ENCODE measurements at regions not wholly inside any gene's neighbourhood (a gene's known extent, or its start where the extent isn't known, plus 50 kb on each side); places are given as distances from the start of the nearest gene placed in this dataset.

- Mint-ChIP-seq H3K9me3 (peaks cover under 1 to 35% (median 20%) of the 10 kb centered on the region in 8 donors), H3K27ac (no peak overlapping the region), H3K4me3 (no peak overlapping the region), H3K27me3 (no peaks in the 10 kb centered on the region), H3K4me1 (peaks cover 0 to 4% (median 2%) of the 10 kb centered on the region in 4 donors), H3K36me3 (no peaks in the 10 kb centered on the region)
- no peak overlapping the region for H3K27ac ChIP-seq (ENCODE audit: low read depth, low read length)
- no peak overlapping the region for H3K4me3 ChIP-seq (ENCODE audit: low read length in 2 of 2)
- ChIA-PET POLR2A (ENCODE audit: partially characterized antibody) (no interaction called here), CTCF (ENCODE audit: partially characterized antibody) (no interaction called here)
- H3K9me3 ChIP-seq (ENCODE audit: control insufficient read depth in 1 of 2, low read length in 2 of 2) = peaks cover 0 to 14% of the 10 kb centered on the region in 2 donors
- no peaks in the 10 kb centered on the region for H3K27me3 ChIP-seq (ENCODE audit: insufficient read depth, low read length)
- DNase-seq = no peak
- H3K4me1 ChIP-seq (ENCODE audit: insufficient read depth, low read length) = no peaks in the 10 kb centered on the region
- H3K36me3 ChIP-seq (ENCODE audit: insufficient read depth, low read length) = no peaks in the 10 kb centered on the region
- intact Hi-C loops (cut with micrococcal nuclease) = no loop called here
These were observed 130.1 kb upstream of the ZNF91 start for GRCh38 chr19:23525276-23525852.

GRCh38 chr19:23523863-23524262 is 128.6 kb upstream of the ZNF91 start:
- Mint-ChIP-seq H3K9me3 (peaks cover 0 to 29% (median 17%) of the 10 kb centered on the region in 8 donors), H3K27me3 (peaks cover 0 to 2% of the 10 kb centered on the region in 2 donors), H3K4me1 (peaks cover 0 to 4% (median 2%) of the 10 kb centered on the region in 4 donors), H3K36me3 (no peaks in the 10 kb centered on the region), H3K4me3 (no peak overlapping the region), H3K27ac (no peak overlapping the region)
- Histone ChIP-seq H3K27ac (ENCODE audit: low read depth, low read length) (no peak overlapping the region), H3K4me3 (ENCODE audit: low read length in 2 of 2) (no peak overlapping the region), H3K9me3 (ENCODE audit: control insufficient read depth in 1 of 2, low read length in 2 of 2) (peaks cover 0 to 11% of the 10 kb centered on the region in 2 donors), H3K4me1 (ENCODE audit: insufficient read depth, low read length) (no peaks in the 10 kb centered on the region), H3K36me3 (ENCODE audit: insufficient read depth, low read length) (no peaks in the 10 kb centered on the region), H3K27me3 (ENCODE audit: insufficient read depth, low read length) (no peaks in the 10 kb centered on the region)
- intact Hi-C loops (cut with micrococcal nuclease) = no loop called here
- ChIA-PET POLR2A (ENCODE audit: partially characterized antibody) (no interaction called here), CTCF (ENCODE audit: partially characterized antibody) (no interaction called here)
- no peak for DNase-seq

GRCh38 chr19:23522431-23522830 is 127.2 kb upstream of the ZNF91 start:
- no peaks in the 10 kb centered on the region for H3K4me1 ChIP-seq (ENCODE audit: insufficient read depth, low read length)
- Mint-ChIP-seq H3K4me3 (no peak overlapping the region), H3K9me3 (peaks cover 0 to 19% (median 10%) of the 10 kb centered on the region in 8 donors), H3K27me3 (peaks cover 0 to 5% of the 10 kb centered on the region in 2 donors), H3K36me3 (no peaks in the 10 kb centered on the region), H3K4me1 (peaks cover 0 to under 1% (median 0%) of the 10 kb centered on the region in 4 donors), H3K27ac (no peak overlapping the region)
- ChIA-PET CTCF (ENCODE audit: partially characterized antibody) (no interaction called here), POLR2A (ENCODE audit: partially characterized antibody) (no interaction called here)
- no peak for DNase-seq
- intact Hi-C loops (cut with micrococcal nuclease) = no loop called here
- H3K27ac ChIP-seq (ENCODE audit: low read depth, low read length) = no peak overlapping the region
- H3K27me3 ChIP-seq (ENCODE audit: insufficient read depth, low read length) = no peaks in the 10 kb centered on the region
- no peaks in the 10 kb centered on the region for H3K36me3 ChIP-seq (ENCODE audit: insufficient read depth, low read length)
- peaks cover 0 to 2% of the 10 kb centered on the region in 2 donors for H3K9me3 ChIP-seq (ENCODE audit: control insufficient read depth in 1 of 2, low read length in 2 of 2)
- H3K4me3 ChIP-seq (ENCODE audit: low read length in 2 of 2) = no peak overlapping the region

- peaks cover 0 to 16% (median 5%) of the 10 kb centered on the region in 8 donors for H3K9me3 Mint-ChIP-seq
- no peak for DNase-seq
- peaks cover 0 to 5% of the 10 kb centered on the region in 2 donors for H3K27me3 Mint-ChIP-seq
- no peaks in the 10 kb centered on the region for H3K4me1 Mint-ChIP-seq
- POLR2A ChIA-PET (ENCODE audit: partially characterized antibody) = no interaction called here
- Histone ChIP-seq H3K27me3 (ENCODE audit: insufficient read depth, low read length) (no peaks in the 10 kb centered on the region), H3K27ac (ENCODE audit: low read depth, low read length) (no peak overlapping the region), H3K36me3 (ENCODE audit: insufficient read depth, low read length) (no peaks in the 10 kb centered on the region), H3K9me3 (ENCODE audit: control insufficient read depth in 1 of 2, low read length in 2 of 2) (no peaks in the 10 kb centered on the region), H3K4me1 (ENCODE audit: insufficient read depth, low read length) (no peaks in the 10 kb centered on the region), H3K4me3 (ENCODE audit: low read length in 2 of 2) (no peak overlapping the region)
- CTCF ChIA-PET (ENCODE audit: partially characterized antibody) = no interaction called here
- intact Hi-C loops (cut with micrococcal nuclease) = no loop called here
- no peak overlapping the region for H3K4me3 Mint-ChIP-seq
- H3K36me3 Mint-ChIP-seq = no peaks in the 10 kb centered on the region
- H3K27ac Mint-ChIP-seq = no peak overlapping the region
These were observed 126.2 kb upstream of the ZNF91 start for GRCh38 chr19:23521471-23521870.

GRCh38 chr19:23520441-23520840 is 125.2 kb upstream of the ZNF91 start:
- no peak for DNase-seq
- H3K36me3 ChIP-seq (ENCODE audit: insufficient read depth, low read length) = no peaks in the 10 kb centered on the region
- no peaks in the 10 kb centered on the region for H3K27me3 ChIP-seq (ENCODE audit: insufficient read depth, low read length)
- Mint-ChIP-seq H3K27ac (no peak overlapping the region), H3K36me3 (no peaks in the 10 kb centered on the region), H3K4me3 (peak overlapping the region in 1 of 8 donors; percentile 28), H3K27me3 (peaks cover 0 to 5% of the 10 kb centered on the region in 2 donors), H3K9me3 (peaks cover 0 to 12% (median 2%) of the 10 kb centered on the region in 8 donors), H3K4me1 (no peaks in the 10 kb centered on the region)
- CTCF ChIA-PET (ENCODE audit: partially characterized antibody) = no interaction called here
- no peaks in the 10 kb centered on the region for H3K4me1 ChIP-seq (ENCODE audit: insufficient read depth, low read length)
- H3K27ac ChIP-seq (ENCODE audit: low read depth, low read length) = no peak overlapping the region
- POLR2A ChIA-PET (ENCODE audit: partially characterized antibody) = no interaction called here
- H3K4me3 ChIP-seq (ENCODE audit: low read length in 2 of 2) = no peak overlapping the region
- intact Hi-C loops (cut with micrococcal nuclease) = no loop called here
- H3K9me3 ChIP-seq (ENCODE audit: control insufficient read depth in 1 of 2, low read length in 2 of 2) = no peaks in the 10 kb centered on the region

GRCh38 chr19:23519031-23519430 is 123.8 kb upstream of the ZNF91 start:
- H3K36me3 ChIP-seq (ENCODE audit: insufficient read depth, low read length) = no peaks in the 10 kb centered on the region
- Mint-ChIP-seq H3K4me1 (no peaks in the 10 kb centered on the region), H3K27ac (no peak overlapping the region), H3K36me3 (no peaks in the 10 kb centered on the region), H3K9me3 (peaks cover 0 to 12% (median 2%) of the 10 kb centered on the region in 8 donors), H3K4me3 (no peak overlapping the region), H3K27me3 (peaks cover 0 to 5% of the 10 kb centered on the region in 2 donors)
- ChIA-PET POLR2A (ENCODE audit: partially characterized antibody) (no interaction called here), CTCF (ENCODE audit: partially characterized antibody) (no interaction called here)
- intact Hi-C loops (cut with micrococcal nuclease) = no loop called here
- no peak overlapping the region for H3K27ac ChIP-seq (ENCODE audit: low read depth, low read length)
- H3K27me3 ChIP-seq (ENCODE audit: insufficient read depth, low read length) = no peaks in the 10 kb centered on the region
- H3K9me3 ChIP-seq (ENCODE audit: control insufficient read depth in 1 of 2, low read length in 2 of 2) = no peaks in the 10 kb centered on the region
- no peak for DNase-seq
- H3K4me1 ChIP-seq (ENCODE audit: insufficient read depth, low read length) = no peaks in the 10 kb centered on the region
- no peak overlapping the region for H3K4me3 ChIP-seq (ENCODE audit: low read length in 2 of 2)

- Histone ChIP-seq H3K4me1 (ENCODE audit: insufficient read depth, low read length) (no peaks in the 10 kb centered on the region), H3K27ac (ENCODE audit: low read depth, low read length) (no peak overlapping the region), H3K4me3 (ENCODE audit: low read length in 2 of 2) (no peak overlapping the region), H3K36me3 (ENCODE audit: insufficient read depth, low read length) (no peaks in the 10 kb centered on the region), H3K9me3 (ENCODE audit: control insufficient read depth in 1 of 2, low read length in 2 of 2) (no peaks in the 10 kb centered on the region), H3K27me3 (ENCODE audit: insufficient read depth, low read length) (no peaks in the 10 kb centered on the region)
- DNase-seq = no peak
- Mint-ChIP-seq H3K4me3 (no peak overlapping the region), H3K27me3 (peaks cover 0 to 5% of the 10 kb centered on the region in 2 donors), H3K27ac (no peak overlapping the region), H3K4me1 (no peaks in the 10 kb centered on the region), H3K36me3 (no peaks in the 10 kb centered on the region), H3K9me3 (peaks cover 0 to 5% (median 2%) of the 10 kb centered on the region in 8 donors)
- ChIA-PET POLR2A (ENCODE audit: partially characterized antibody) (no interaction called here), CTCF (ENCODE audit: partially characterized antibody) (no interaction called here)
- intact Hi-C loops (cut with micrococcal nuclease) = no loop called here
These were observed 121.0 kb upstream of the ZNF91 start for GRCh38 chr19:23516266-23516665.

- Mint-ChIP-seq H3K9me3 (peaks cover 0 to 8% (median 2%) of the 10 kb centered on the region in 8 donors), H3K27me3 (peaks cover 0 to 5% of the 10 kb centered on the region in 2 donors), H3K4me3 (no peak overlapping the region), H3K27ac (no peak overlapping the region), H3K36me3 (no peaks in the 10 kb centered on the region), H3K4me1 (no peaks in the 10 kb centered on the region)
- intact Hi-C loops (cut with micrococcal nuclease) = no loop called here
- ChIA-PET CTCF (ENCODE audit: partially characterized antibody) (no interaction called here), POLR2A (ENCODE audit: partially characterized antibody) (no interaction called here)
- no peak for DNase-seq
- H3K27ac ChIP-seq (ENCODE audit: low read depth, low read length) = no peak overlapping the region
- H3K4me3 ChIP-seq (ENCODE audit: low read length in 2 of 2) = no peak overlapping the region
- no peaks in the 10 kb centered on the region for H3K9me3 ChIP-seq (ENCODE audit: control insufficient read depth in 1 of 2, low read length in 2 of 2)
- H3K4me1 ChIP-seq (ENCODE audit: insufficient read depth, low read length) = no peaks in the 10 kb centered on the region
- H3K36me3 ChIP-seq (ENCODE audit: insufficient read depth, low read length) = no peaks in the 10 kb centered on the region
- H3K27me3 ChIP-seq (ENCODE audit: insufficient read depth, low read length) = no peaks in the 10 kb centered on the region
These were observed 120.3 kb upstream of the ZNF91 start for GRCh38 chr19:23515551-23515950.

Data from CD4-positive, alpha-beta memory T cell (primary cell).